SK-N-SH (cell line): ENCODE measurements at regions not wholly inside any gene's neighbourhood (a gene's known extent, or its start where the extent isn't known, plus 50 kb on each side); places are given as distances from the start of the nearest gene placed in this dataset.
A peak's percentile ranks its signal among the peaks of the same experiment; 100 is the strongest.

ENCODE experiments used
- CTCF ChIA-PET: fragments of 300-600, 350-600 bp; formaldehyde crosslinking; extraction: SDS; loops from one replicate; lab custom pipeline; 2021; lab: Yijun Ruan, JAX
- POLR2A ChIA-PET: fragments of 350-600 bp; sonication (Branson Sonifier 250); formaldehyde crosslinking; extraction: SDS; loops from one replicate; lab custom pipeline; 2020; ENCODE audit warnings: antibody characterized with exemption, inconsistent platforms; lab: Yijun Ruan, JAX
- DNase-seq: peaks from one replicate; pipeline ENCODE4 v3.0.0; 2012
- H2AFZ ChIP-seq: fragments of 200-600 bp; sonication (generic); 2 replicates; pipeline ENCODE4 v1.8.1; 2016; ENCODE audit warnings: antibody characterized with exemption, mild to moderate bottlenecking, low read depth
- H3F3A ChIP-seq: fragments of 200-600 bp; sonication (generic); replicated peaks from 2 replicates; pipeline ENCODE3; 2016; ENCODE audit warnings: antibody characterized with exemption, mild to moderate bottlenecking; ENCODE audit not compliant: insufficient read depth
- H3K27ac ChIP-seq, 2 experiments: fragments of 200-500 bp in 1 of 2; fragments of 200-600 bp in 1 of 2; sonication (Bioruptor generic) in 1 of 2; sonication (generic), shearing (Covaris generic) in 1 of 2; 2 replicates each; pipeline versions ENCODE4 v1.5.1 to v1.6.1; 2014 to 2016; ENCODE audit warnings: low read depth in 2 of 2, inconsistent platforms in 1 of 2, low read length in 1 of 2, mild to moderate bottlenecking in 1 of 2, mixed read lengths in 1 of 2
- H3K27me3 ChIP-seq: fragments of 200-600 bp; sonication (generic), shearing (Covaris generic); 2 replicates; pipeline ENCODE4 v1.6.1; 2016; ENCODE audit warnings: mixed run types; ENCODE audit not compliant: insufficient read depth
- H3K36me3 ChIP-seq, 2 experiments: fragments of 200-500 bp in 1 of 2; fragments of 200-600 bp in 1 of 2; sonication (Bioruptor generic) in 1 of 2; sonication (generic) in 1 of 2; replicated peaks in 1 of 2; 2 replicates each; pipeline versions ENCODE3 to v1.5.1; 2014 to 2016; ENCODE audit warnings: low read length in 1 of 2, mild to moderate bottlenecking in 1 of 2; ENCODE audit not compliant: insufficient read depth in 2 of 2, control insufficient read depth in 1 of 2
- H3K4me1 ChIP-seq, 2 experiments: fragments of 200-500 bp in 1 of 2; fragments of 200-600 bp in 1 of 2; sonication (Bioruptor generic) in 1 of 2; sonication (generic), shearing (Covaris generic) in 1 of 2; 2 replicates each; pipeline versions ENCODE4 v1.5.1 to v1.6.1; 2014 to 2016; ENCODE audit warnings: low read depth in 1 of 2, low read length in 1 of 2, mixed run types in 1 of 2; ENCODE audit not compliant: insufficient read depth in 2 of 2, control insufficient read depth in 1 of 2
- H3K4me2 ChIP-seq: fragments of 200-600 bp; sonication (generic), shearing (Covaris generic); 2 replicates; pipeline ENCODE4 v1.6.1; 2017; ENCODE audit warnings: mixed run types
- H3K4me3 ChIP-seq, 2 experiments: fragments of 200-500 bp in 1 of 2; fragments of 200-600 bp in 1 of 2; sonication (Bioruptor generic) in 1 of 2; sonication (generic), shearing (Covaris generic) in 1 of 2; 2 replicates each; pipeline versions ENCODE4 v1.5.1 to v1.8.1; 2014 to 2016; ENCODE audit warnings: low read depth in 2 of 2, inconsistent platforms in 1 of 2, low read length in 1 of 2, mild to moderate bottlenecking in 1 of 2, mixed read lengths in 1 of 2, moderate library complexity in 1 of 2
- H3K79me2 ChIP-seq: fragments of 200-600 bp; sonication (generic); 2 replicates; pipeline ENCODE4 v1.8.1; 2017; ENCODE audit warnings: mild to moderate bottlenecking; ENCODE audit not compliant: insufficient read depth
- H3K9ac ChIP-seq: fragments of 200-600 bp; sonication (generic); 2 replicates; pipeline ENCODE4 v1.6.1; 2017; ENCODE audit warnings: mixed run types
- H3K9me2 ChIP-seq: fragments of 200-600 bp; sonication (generic); 2 replicates; pipeline ENCODE4 v1.6.1; 2017; ENCODE audit warnings: mixed run types
- H3K9me3 ChIP-seq: fragments of 200-600 bp; sonication (generic); 2 replicates; pipeline ENCODE4 v1.6.1; 2017; ENCODE audit warnings: mixed run types, mild to moderate bottlenecking, moderate library complexity
- H4K20me1 ChIP-seq: fragments of 200-600 bp; sonication (generic); 2 replicates; pipeline ENCODE4 v1.6.1; 2017; ENCODE audit warnings: mild to moderate bottlenecking, mixed run types; ENCODE audit not compliant: insufficient read depth
- ELF1 ChIP-seq: IDR thresholded peaks from 2 replicates; pipeline ENCODE4 v1.4.0; 2012
- EP300 ChIP-seq, 2 experiments: IDR thresholded peaks; 2 replicates each; pipeline versions ENCODE4 v1.4.0 to v1.6.1; 2012; ENCODE audit warnings: borderline replicate concordance in 1 of 2, low read depth in 1 of 2, low read length in 1 of 2
- EZH2phosphoT487 ChIP-seq: fragments of 200-600 bp; sonication (generic); IDR thresholded peaks from 2 replicates; pipeline ENCODE4 v1.6.1; 2017; ENCODE audit warnings: low read depth, mixed run types, mild to moderate bottlenecking, antibody characterized with exemption, moderate library complexity, borderline replicate concordance
- FOSL2 ChIP-seq: IDR thresholded peaks from 2 replicates; pipeline ENCODE4 v1.4.0; 2012; ENCODE audit warnings: low read depth, mild to moderate bottlenecking, moderate library complexity, borderline replicate concordance
- GABPA ChIP-seq: IDR thresholded peaks from 2 replicates; pipeline ENCODE4 v1.4.0; 2012; ENCODE audit warnings: low read depth, mild to moderate bottlenecking
- JUND ChIP-seq: IDR thresholded peaks from 2 replicates; pipeline ENCODE4 v1.4.0; 2012
- POLR2AphosphoS5 ChIP-seq: IDR thresholded peaks from 2 replicates; pipeline ENCODE4 v1.6.1; 2012; ENCODE audit warnings: low read depth, low read length
- RCOR1 ChIP-seq: fragments of 150-350 bp; IDR thresholded peaks from 2 replicates; pipeline ENCODE4 v1.6.1; 2017; ENCODE audit warnings: antibody characterized with exemption, low read length
- RFX5 ChIP-seq: IDR thresholded peaks from 2 replicates; pipeline ENCODE4 v1.6.1; 2012; ENCODE audit warnings: mild to moderate bottlenecking, improper control_type of control experiment, low read length
- RXRA ChIP-seq: IDR thresholded peaks from 2 replicates; pipeline ENCODE4 v1.4.0; 2012; ENCODE audit warnings: low read depth, mild to moderate bottlenecking, borderline replicate concordance
- TAF1 ChIP-seq: IDR thresholded peaks from 2 replicates; pipeline ENCODE4 v1.6.1; 2012; ENCODE audit warnings: low read depth, mild to moderate bottlenecking, low read length, moderate library complexity, borderline replicate concordance
- TCF12 ChIP-seq: IDR thresholded peaks from 2 replicates; pipeline ENCODE4 v1.4.0; 2012
- USF1 ChIP-seq: IDR thresholded peaks from 2 replicates; pipeline ENCODE4 v1.4.0; 2012; ENCODE audit warnings: low read depth, borderline replicate concordance
- WGBS: methylation state at CpG from one replicate; pipeline ENCODE4 v1.1.6; 2017; ENCODE audit warnings: low lambda C conversion rate; 5-methylcytosine and 5-hydroxymethylcytosine counted together
- TF ChIP-seq, protein P1 (sequence below): fragments of 150-350 bp; IDR thresholded peaks from 2 replicates; pipeline ENCODE4 v1.6.1; 2016; ENCODE audit warnings: mild to moderate bottlenecking, low read depth, low read length
- TF ChIP-seq, protein P2 (sequence below): fragments of 150-350 bp; IDR thresholded peaks from 2 replicates; pipeline ENCODE4 v1.6.1; 2017; ENCODE audit warnings: antibody characterized with exemption, low read length, low read depth, borderline replicate concordance
- TF ChIP-seq, protein P3 (sequence below): IDR thresholded peaks from 2 replicates; pipeline ENCODE4 v1.4.0; 2012; ENCODE audit warnings: low read depth, borderline replicate concordance

GRCh38 chr22:26778372-26778771 is 121.0 kb downstream of the MIAT start:
- H3K9ac ChIP-seq = no peak overlapping the region
- H3K27ac ChIP-seq = no peak overlapping the region
- WGBS = 100% methylated on average over 1 of the region's 1 CpG
- TF ChIP-seq GABPA = no peak
- no peak for TF ChIP-seq TCF12
- TF ChIP-seq RCOR1 = no peak
- TF ChIP-seq EZH2phosphoT487 = no peak
- no peak for TF ChIP-seq USF1
- no peak for TF ChIP-seq FOSL2
- TF ChIP-seq, protein P1, sequence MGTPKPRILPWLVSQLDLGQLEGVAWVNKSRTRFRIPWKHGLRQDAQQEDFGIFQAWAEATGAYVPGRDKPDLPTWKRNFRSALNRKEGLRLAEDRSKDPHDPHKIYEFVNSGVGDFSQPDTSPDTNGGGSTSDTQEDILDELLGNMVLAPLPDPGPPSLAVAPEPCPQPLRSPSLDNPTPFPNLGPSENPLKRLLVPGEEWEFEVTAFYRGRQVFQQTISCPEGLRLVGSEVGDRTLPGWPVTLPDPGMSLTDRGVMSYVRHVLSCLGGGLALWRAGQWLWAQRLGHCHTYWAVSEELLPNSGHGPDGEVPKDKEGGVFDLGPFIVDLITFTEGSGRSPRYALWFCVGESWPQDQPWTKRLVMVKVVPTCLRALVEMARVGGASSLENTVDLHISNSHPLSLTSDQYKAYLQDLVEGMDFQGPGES = no peak
- peaks cover 2 to 5% of the 10 kb centered on the region in 2 experiments for H3K36me3 ChIP-seq
- H3F3A ChIP-seq = no peaks in the 10 kb centered on the region
- H3K79me2 ChIP-seq = no peaks in the 10 kb centered on the region
- H3K27me3 ChIP-seq = no peaks in the 10 kb centered on the region
- H3K9me3 ChIP-seq = no peaks in the 10 kb centered on the region
- no peak for DNase-seq
- H3K9me2 ChIP-seq = no peaks in the 10 kb centered on the region
- POLR2A ChIA-PET = no interaction called here
- peaks cover 0 to 20% of the 10 kb centered on the region in 2 experiments; a peak in 1 of 4 replicates for H3K4me1 ChIP-seq
- no peak overlapping the region for H2AFZ ChIP-seq
- H3K4me3 ChIP-seq = no peak overlapping the region
- CTCF ChIA-PET = interaction anchor here (1.3 kb wide), 1 partner anchor 22 kb away, joined by 4 read pairs; no protein-coding TSS in a partner anchor
- no peak overlapping the region for H3K4me2 ChIP-seq
- no peaks in the 10 kb centered on the region for H4K20me1 ChIP-seq

DNA sequence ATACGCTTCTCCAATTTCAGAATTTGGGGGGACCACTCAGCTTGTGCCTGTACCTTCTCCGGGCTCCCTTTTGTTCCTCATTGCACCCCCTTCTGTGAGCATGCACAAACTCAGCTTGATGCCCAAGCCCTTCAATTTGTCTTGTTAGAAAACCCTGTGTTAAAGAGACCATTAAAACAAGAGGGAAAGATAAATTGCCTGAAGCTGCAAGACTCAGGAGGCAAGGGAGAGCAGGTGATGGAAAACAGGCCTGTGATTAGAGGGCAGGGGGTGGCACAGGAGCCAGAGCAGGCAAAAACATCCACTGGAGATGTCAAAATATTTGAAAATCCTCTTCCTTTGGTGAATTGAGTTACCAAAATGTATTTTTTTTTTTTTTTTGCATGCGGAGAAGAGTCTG is 121.7 kb downstream of the MIAT start:
- Histone ChIP-seq H3K4me3 (no peak overlapping the region), H4K20me1 (no peaks in the 10 kb centered on the region), H3K27ac (peak overlapping the region in 1 of 2 experiments; percentile 25; a peak in 1 of 4 replicates)
- POLR2A ChIA-PET = no interaction called here
- TF ChIP-seq EP300 (IDR thresholded peaks at IDR 0.05; ENCODE audit: borderline replicate concordance in 1 of 2, low read depth in 1 of 2, low read length in 1 of 2) (peak in 1 of 2 experiments; percentile 32; a peak in 1 of 4 replicates), POLR2AphosphoS5 (no peak)
- TF ChIP-seq, all 33 proteins: peak for 1
- Histone ChIP-seq H3K9me2 (no peaks in the 10 kb centered on the region), H3F3A (no peaks in the 10 kb centered on the region), H2AFZ (no peak overlapping the region), H3K36me3 (peaks cover 2 to 5% of the 10 kb centered on the region in 2 experiments), H3K4me2 (no peak overlapping the region), H3K27me3 (no peaks in the 10 kb centered on the region), H3K79me2 (no peaks in the 10 kb centered on the region), H3K9ac (no peak overlapping the region), H3K9me3 (no peaks in the 10 kb centered on the region), H3K4me1 (peaks cover 0 to 20% of the 10 kb centered on the region in 2 experiments; a peak in 1 of 4 replicates)
- CTCF ChIA-PET = interaction anchor here (1.3 kb wide), 1 partner anchor 23 kb away, joined by 4 read pairs; no protein-coding TSS in a partner anchor
- WGBS = 82% methylated on average over 3 of the region's 3 CpGs
- DNase-seq = peak; percentile 63

DNA sequence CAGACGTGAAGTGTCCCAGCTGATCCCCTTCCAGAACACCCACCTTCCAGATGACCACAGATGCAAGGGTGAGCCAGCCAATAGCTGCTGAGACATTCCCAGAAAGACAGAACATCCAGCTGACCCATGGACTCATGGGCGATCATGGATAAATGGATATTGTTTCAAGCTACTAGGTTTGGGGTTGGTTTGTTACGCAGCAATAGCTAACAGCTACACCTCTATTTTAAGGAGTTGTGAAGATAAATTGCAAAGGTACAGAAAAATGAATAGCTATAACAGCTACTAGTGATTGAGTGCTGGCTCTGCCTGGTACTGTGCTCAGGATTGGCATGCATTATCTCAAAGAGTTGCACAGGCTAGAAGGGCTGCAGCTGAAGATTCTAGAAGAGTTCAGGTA is 122.5 kb downstream of the MIAT start:
- ChIA-PET POLR2A (no interaction called here), CTCF (interaction anchor here (1.2 to 1.3 kb wide), 2 partner anchors 9 to 17 kb away, joined by 3 read pairs; no protein-coding TSS in a partner anchor)
- Histone ChIP-seq H3K27me3 (no peaks in the 10 kb centered on the region), H3K9me3 (no peaks in the 10 kb centered on the region), H3K9me2 (no peaks in the 10 kb centered on the region), H3K4me1 (peaks cover 0 to 20% of the 10 kb centered on the region in 2 experiments; a peak in 1 of 4 replicates)
- TF ChIP-seq, protein P2, sequence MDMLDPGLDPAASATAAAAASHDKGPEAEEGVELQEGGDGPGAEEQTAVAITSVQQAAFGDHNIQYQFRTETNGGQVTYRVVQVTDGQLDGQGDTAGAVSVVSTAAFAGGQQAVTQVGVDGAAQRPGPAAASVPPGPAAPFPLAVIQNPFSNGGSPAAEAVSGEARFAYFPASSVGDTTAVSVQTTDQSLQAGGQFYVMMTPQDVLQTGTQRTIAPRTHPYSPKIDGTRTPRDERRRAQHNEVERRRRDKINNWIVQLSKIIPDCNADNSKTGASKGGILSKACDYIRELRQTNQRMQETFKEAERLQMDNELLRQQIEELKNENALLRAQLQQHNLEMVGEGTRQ = no peak
- TF ChIP-seq FOSL2 (no peak), JUND (no peak), ELF1 (no peak), EZH2phosphoT487 (no peak), RXRA (no peak), TAF1 (no peak), RFX5 (no peak)
- TF ChIP-seq, protein P3, sequence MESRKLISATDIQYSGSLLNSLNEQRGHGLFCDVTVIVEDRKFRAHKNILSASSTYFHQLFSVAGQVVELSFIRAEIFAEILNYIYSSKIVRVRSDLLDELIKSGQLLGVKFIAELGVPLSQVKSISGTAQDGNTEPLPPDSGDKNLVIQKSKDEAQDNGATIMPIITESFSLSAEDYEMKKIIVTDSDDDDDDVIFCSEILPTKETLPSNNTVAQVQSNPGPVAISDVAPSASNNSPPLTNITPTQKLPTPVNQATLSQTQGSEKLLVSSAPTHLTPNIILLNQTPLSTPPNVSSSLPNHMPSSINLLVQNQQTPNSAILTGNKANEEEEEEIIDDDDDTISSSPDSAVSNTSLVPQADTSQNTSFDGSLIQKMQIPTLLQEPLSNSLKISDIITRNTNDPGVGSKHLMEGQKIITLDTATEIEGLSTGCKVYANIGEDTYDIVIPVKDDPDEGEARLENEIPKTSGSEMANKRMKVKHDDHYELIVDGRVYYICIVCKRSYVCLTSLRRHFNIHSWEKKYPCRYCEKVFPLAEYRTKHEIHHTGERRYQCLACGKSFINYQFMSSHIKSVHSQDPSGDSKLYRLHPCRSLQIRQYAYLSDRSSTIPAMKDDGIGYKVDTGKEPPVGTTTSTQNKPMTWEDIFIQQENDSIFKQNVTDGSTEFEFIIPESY = no peak
- TF ChIP-seq, all 33 proteins: peak for 0
- H3K27ac ChIP-seq = no peak overlapping the region
- no peaks in the 10 kb centered on the region for H4K20me1 ChIP-seq
- no peaks in the 10 kb centered on the region for H3F3A ChIP-seq
- no peak overlapping the region for H3K9ac ChIP-seq
- no peak overlapping the region for H2AFZ ChIP-seq
- H3K79me2 ChIP-seq = no peaks in the 10 kb centered on the region
- no peak for DNase-seq
- no peak overlapping the region for H3K4me3 ChIP-seq
- WGBS = 87% methylated on average over 3 of the region's 3 CpGs
- H3K4me2 ChIP-seq = no peak overlapping the region
- peaks cover 2 to 5% of the 10 kb centered on the region in 2 experiments for H3K36me3 ChIP-seq
